Fibroblast of lung (primary cell): ENCODE measurements at regions not wholly inside any gene's neighbourhood (a gene's known extent, or its start where the extent isn't known, plus 50 kb on each side); places are given as distances from the start of the nearest gene placed in this dataset.

Experiments used
- CTCF ChIP-seq, 2 donors: IDR thresholded peaks in 1 of 2; conservative IDR thresholded peaks in 1 of 2; 1 replicate in 1 of 2; 2 replicates in 1 of 2; pipeline ENCODE4 v1.5.1; 2011 to 2012; ENCODE audit warnings: low read length in 2 of 2, control low read depth in 1 of 2, inconsistent platforms in 1 of 2, low read depth in 1 of 2, mild to moderate bottlenecking in 1 of 2
- EZH2 ChIP-seq: IDR thresholded peaks from 2 replicates; pipeline ENCODE4 v1.5.1; 2012; ENCODE audit warnings: low read length, control low read depth, mild to moderate bottlenecking; ENCODE audit errors: missing control alignments

DNA sequence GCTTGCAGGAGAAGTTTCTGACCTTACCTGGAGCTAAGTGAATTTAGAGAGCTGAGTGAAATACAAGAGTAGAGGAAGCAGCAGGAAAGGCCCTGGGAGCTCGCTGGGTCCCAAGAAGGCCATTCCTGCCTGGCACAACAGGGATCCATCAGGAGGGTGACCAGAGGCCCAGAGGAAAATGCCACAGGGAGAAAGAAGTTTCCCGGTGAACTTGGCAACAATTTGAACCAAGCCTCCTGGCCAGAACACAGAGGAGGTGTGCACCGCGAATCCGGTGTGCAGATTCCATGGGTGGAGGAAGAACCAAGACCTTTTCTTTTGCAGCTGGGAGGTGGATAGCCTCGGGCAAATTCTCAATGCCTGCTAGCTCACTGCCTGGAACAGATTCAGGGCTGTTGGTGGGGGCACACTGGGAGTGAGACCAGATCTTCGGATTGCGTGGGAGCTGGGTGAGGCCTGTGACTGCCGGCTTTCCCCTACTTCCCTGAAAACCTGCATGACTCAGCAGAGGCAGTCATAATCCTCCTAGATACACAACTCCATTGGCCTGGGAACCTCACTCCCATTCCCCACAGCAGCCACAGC lies 1850.9 kb upstream of the NUDT12 start:
- TF ChIP-seq EZH2 (no peak), CTCF (conservative IDR thresholded peaks at IDR 0.05 in 1 of 2, IDR thresholded peaks at IDR 0.05 in 1 of 2; ENCODE audit: low read depth in 1 of 2, low read length in 2 of 2) (no peak)
